ENCODE measurements at regions not wholly inside any gene's neighbourhood (a gene's known extent, or its start where the extent isn't known, plus 50 kb on each side); places are given as distances from the start of the nearest gene placed in this dataset.

DNA sequence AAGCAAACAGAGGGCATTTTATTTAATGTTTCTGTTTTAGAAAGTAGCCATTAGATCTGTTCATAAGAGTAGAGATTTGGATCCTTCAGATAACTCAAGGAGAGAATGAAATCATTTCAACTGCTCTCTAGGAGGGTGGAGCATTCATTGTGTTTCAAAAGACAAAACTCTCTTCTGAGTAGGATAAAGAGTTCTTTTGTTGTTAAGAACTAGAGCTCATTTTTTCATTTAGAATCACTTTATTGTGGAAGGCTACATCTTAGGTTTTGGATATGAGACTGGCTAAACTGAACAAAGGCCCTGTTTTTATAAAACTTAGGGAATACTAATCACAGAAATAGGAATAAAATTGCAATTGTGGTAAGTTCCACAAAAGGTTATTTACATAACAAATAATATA, 193.9 kb upstream of the PCDH10 start:
- H3K27ac ChIP-seq = no peak overlapping the region
- TF ChIP-seq, protein P1, sequence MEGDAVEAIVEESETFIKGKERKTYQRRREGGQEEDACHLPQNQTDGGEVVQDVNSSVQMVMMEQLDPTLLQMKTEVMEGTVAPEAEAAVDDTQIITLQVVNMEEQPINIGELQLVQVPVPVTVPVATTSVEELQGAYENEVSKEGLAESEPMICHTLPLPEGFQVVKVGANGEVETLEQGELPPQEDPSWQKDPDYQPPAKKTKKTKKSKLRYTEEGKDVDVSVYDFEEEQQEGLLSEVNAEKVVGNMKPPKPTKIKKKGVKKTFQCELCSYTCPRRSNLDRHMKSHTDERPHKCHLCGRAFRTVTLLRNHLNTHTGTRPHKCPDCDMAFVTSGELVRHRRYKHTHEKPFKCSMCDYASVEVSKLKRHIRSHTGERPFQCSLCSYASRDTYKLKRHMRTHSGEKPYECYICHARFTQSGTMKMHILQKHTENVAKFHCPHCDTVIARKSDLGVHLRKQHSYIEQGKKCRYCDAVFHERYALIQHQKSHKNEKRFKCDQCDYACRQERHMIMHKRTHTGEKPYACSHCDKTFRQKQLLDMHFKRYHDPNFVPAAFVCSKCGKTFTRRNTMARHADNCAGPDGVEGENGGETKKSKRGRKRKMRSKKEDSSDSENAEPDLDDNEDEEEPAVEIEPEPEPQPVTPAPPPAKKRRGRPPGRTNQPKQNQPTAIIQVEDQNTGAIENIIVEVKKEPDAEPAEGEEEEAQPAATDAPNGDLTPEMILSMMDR (conservative IDR thresholded peaks at IDR 0.05) = no peak

DNA sequence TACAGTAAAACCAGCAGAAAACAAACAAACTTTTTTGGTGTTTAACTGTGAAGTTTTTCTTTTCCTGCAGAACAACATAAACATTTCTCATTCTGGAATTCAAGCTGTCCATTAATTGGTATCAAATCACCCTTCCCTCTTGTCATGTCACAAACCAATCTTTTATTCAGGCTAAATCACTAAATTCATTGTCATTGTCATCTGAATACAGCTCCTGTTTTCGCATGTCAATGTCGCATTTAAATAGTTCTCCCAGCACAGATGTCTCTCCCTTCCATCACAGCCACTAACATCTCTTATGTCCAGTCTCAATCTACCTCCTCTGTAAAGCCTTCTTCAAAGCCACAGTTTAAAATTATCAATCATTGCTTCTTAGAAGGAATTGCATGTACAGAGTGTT, 192.1 kb upstream of the PCDH10 start:
- H3K27ac ChIP-seq = no peak overlapping the region
- TF ChIP-seq, protein P1 (conservative IDR thresholded peaks at IDR 0.05) = no peak

DNA sequence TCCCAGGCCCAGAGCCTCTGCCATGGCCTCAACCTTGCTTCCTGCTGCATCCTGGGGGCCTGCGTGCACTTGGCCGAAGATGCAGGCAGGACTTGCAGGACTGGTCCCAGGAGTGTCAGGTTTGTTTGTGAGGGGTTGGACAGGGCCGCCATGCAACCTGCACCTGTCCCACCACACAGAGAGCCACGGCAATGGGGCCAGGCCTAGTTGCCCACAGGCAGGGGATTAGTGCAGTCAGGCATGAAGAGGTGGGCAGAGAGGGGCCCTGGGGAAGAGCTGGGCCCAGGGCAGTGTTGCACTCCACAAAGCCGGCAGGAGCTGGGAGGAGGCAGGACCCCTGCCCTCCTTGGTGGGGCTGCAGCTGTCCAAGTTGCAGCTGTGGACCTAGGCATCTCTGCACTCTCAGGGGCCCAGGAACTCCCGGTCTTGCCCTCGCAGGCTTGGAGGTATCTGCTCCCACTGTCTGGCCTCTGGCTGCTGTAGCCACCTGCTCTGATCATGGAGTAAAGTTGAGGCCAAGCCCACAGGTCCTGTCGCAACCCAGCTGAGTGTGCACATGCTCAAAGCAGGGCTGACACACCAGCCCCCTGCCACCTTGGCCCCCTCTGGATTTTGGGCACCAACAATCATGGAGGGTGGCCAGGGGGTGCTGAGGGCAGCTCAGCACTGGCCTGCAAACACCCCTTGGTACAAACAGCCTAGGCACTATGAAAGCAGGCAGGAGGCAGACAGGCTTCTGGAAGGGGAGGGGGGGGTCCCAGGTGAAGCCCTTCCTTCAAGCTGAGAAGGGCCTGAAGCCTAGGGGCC, 190.4 kb upstream of the PCDH10 start:
- no peak overlapping the region for H3K27ac ChIP-seq
- TF ChIP-seq, protein P1 (conservative IDR thresholded peaks at IDR 0.05) = no peak

DNA sequence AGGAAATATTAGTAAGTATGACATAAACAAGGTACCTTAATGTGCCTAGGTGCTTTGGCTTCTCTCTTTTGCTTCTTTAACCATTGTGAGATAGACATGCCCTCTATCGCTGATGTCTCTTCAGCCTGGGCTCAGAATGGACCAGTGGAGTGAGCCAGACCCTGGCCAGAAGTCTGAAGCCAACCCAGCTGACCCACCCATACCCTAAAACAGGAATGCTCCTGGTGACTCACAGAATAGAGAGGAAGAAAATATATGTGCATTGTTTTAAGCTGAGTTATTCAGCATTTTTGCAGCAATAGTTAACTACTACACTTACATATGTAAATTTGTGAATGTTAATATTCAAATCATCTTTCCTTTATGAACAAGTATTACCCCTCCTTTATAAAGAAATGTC, 167.5 kb upstream of the PCDH10 start:
- H3K27ac ChIP-seq = no peak overlapping the region

DNA sequence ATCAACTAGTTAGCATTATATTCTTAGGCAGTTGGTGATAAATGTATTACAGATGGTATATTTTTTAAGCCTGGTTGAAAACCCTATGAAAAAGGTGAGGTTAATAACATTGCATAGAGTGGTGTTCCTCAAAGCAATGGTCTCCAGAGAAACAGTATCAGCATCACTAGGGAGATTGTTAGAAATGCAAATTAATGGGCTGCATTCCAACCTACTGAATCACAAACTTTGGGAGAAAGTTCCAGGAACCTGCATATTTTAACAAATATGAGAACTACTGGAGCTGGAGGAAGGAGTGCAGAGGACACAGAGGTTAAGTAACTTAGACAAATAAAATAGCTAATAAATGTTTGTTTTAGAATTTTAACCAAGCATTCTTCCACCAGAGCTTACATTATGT, 166.9 kb upstream of the PCDH10 start:
- H3K27ac ChIP-seq = no peak overlapping the region
- TF ChIP-seq, protein P1 (conservative IDR thresholded peaks at IDR 0.05) = no peak

More for the DNA sequence above, 167.5 kb upstream of the PCDH10 start:
- TF ChIP-seq, protein P1 (conservative IDR thresholded peaks at IDR 0.05) = no peak

DNA sequence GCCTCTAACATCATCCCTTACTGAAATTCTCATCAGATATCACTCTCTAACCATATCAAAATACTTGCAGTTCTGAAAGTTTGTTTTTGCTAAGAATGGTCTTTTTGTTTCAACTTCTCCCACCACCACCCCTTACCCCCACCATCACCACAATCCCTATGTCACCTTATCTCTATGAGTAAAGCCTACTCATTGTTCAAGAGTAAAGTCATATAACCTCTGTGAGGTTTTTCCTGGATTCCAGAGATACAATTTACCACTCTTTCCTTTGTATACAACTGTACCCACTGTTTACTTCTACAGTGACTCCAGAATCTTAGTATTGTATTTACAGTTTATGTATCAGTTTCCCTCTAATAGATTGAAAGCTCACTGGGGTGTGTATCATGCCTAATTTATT, 158.0 kb upstream of the PCDH10 start:
- TF ChIP-seq, protein P1 (conservative IDR thresholded peaks at IDR 0.05) = no peak
- no peak overlapping the region for H3K27ac ChIP-seq

DNA sequence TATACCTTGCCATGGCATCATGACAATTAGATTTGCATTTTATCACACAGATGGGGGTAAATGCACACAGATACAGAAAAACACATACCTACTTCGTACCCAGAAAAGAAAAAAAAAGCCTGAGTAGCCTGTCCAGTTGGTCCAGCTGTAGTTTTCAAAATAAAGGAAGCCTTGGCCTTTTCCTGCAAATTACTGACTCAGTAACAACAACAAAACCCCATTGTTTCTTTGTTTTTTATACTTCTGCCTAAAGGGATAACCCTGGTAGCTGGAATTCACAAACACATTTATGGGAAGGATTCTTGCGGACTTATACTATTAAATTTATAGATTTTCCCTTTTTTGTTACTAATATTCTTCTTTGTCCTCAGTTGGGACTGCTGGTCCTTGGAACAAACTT, 156.4 kb upstream of the PCDH10 start:
- TF ChIP-seq, protein P1 (conservative IDR thresholded peaks at IDR 0.05) = no peak
- H3K27ac ChIP-seq = no peak overlapping the region
